ENCODE measurements at regions not wholly inside any gene's neighbourhood (a gene's known extent, or its start where the extent isn't known, plus 50 kb on each side); places are given as distances from the start of the nearest gene placed in this dataset.
"Not testable (repeated sequence)": the region's sequence is repeated elsewhere in the genome, so short reads cannot be mapped to it uniquely, and the experiment has no call there.

DNA sequence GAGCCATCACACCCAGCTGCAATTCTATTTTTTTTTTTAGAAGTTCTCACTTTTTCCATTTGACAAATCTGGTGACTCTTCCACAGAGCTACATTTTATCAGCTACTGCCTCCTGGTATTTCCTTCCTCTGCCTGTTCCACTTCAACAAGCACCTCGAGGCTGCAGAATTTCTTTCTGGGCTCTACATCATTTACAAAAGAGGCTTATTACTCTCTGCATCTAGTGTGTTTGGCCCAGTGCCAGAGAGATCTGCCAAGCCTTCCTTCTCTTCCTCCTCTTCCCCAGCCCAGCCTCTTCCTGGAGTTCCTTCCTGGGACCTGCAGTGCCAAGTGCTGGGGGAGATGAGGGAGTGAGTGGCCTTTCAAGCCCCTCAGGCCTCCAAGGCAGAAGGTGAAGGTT, 119.6 kb upstream of the ITGA6 start:
- Histone ChIP-seq H3K27me3 (no peaks in the 10 kb centered on the region), H3K27ac (replicated peaks in 1 of 4) (peak overlapping the region in 2 of 4 donors; percentile 16 to 17), H3K4me1 (peaks cover 0 to 18% (median 7%) of the 10 kb centered on the region in 4 donors), H3K36me3 (no peaks in the 10 kb centered on the region), H3K9me3 (no peaks in the 10 kb centered on the region), H3K4me3 (no peak overlapping the region)
- no peak for DNase-seq (ENCODE audit: extremely low spot score)
- 6% methylated on average over 1 of the region's 1 CpG for WGBS
- intact Hi-C loops (cut with DNase I), result no loop called here
- no peak for TF ChIP-seq POLR2A (IDR thresholded peaks at IDR 0.05; ENCODE audit: low read depth)
- peak in 1 of 2 donors; percentile 29 for TF ChIP-seq POLR2AphosphoS5 (IDR thresholded peaks at IDR 0.05)

DNA sequence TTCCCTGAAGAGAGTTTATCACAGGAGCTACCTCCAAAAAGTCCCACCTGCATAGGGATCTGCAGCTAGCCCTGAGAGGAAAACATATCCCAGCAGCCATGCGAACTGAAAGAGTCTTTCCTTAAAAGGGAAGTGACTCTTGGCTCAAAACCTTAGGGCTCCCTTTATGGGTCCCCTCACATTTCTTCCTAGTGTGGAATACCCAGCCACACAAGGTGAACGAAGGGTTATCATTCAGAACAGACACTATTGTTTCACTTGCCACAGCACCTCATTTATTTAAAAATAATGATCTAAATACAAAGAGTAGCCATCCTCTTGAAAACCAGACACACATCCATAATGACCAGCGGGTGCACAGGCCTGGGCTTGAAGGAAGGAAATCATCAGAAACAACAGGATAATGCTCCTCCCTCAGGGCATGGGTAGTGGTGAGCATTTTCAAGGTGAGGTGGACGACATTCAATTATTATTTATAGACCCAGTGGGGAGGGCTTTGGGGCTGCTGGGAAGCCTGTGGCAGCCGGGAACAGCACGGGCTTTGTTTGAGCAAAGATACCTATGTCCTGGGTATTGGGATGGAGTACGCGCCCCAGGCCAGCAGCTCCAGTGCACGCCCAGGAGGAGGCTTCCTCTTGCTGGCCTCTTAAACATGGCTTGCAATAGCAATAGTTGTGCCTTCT, 119.0 kb upstream of the ITGA6 start:
- H3K4me1 ChIP-seq, result peaks cover 0 to 18% (median 7%) of the 10 kb centered on the region in 4 donors
- 71% methylated on average over 9 of the region's 9 CpGs for WGBS
- H3K9me3 ChIP-seq, result no peaks in the 10 kb centered on the region
- no peak overlapping the region for H3K4me3 ChIP-seq
- peak; percentile 2 for TF ChIP-seq EP300 (IDR thresholded peaks at IDR 0.05)
- TF ChIP-seq, protein P1, sequence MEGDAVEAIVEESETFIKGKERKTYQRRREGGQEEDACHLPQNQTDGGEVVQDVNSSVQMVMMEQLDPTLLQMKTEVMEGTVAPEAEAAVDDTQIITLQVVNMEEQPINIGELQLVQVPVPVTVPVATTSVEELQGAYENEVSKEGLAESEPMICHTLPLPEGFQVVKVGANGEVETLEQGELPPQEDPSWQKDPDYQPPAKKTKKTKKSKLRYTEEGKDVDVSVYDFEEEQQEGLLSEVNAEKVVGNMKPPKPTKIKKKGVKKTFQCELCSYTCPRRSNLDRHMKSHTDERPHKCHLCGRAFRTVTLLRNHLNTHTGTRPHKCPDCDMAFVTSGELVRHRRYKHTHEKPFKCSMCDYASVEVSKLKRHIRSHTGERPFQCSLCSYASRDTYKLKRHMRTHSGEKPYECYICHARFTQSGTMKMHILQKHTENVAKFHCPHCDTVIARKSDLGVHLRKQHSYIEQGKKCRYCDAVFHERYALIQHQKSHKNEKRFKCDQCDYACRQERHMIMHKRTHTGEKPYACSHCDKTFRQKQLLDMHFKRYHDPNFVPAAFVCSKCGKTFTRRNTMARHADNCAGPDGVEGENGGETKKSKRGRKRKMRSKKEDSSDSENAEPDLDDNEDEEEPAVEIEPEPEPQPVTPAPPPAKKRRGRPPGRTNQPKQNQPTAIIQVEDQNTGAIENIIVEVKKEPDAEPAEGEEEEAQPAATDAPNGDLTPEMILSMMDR (IDR thresholded peaks at IDR 0.05), result no peak
- H3K27ac ChIP-seq (replicated peaks in 1 of 4), result peak overlapping the region in 2 of 4 donors; percentile 16 to 17
- no peak for DNase-seq (ENCODE audit: extremely low spot score)
- intact Hi-C loops (cut with DNase I), result no loop called here
- no peaks in the 10 kb centered on the region for H3K36me3 ChIP-seq
- no peaks in the 10 kb centered on the region for H3K27me3 ChIP-seq

DNA sequence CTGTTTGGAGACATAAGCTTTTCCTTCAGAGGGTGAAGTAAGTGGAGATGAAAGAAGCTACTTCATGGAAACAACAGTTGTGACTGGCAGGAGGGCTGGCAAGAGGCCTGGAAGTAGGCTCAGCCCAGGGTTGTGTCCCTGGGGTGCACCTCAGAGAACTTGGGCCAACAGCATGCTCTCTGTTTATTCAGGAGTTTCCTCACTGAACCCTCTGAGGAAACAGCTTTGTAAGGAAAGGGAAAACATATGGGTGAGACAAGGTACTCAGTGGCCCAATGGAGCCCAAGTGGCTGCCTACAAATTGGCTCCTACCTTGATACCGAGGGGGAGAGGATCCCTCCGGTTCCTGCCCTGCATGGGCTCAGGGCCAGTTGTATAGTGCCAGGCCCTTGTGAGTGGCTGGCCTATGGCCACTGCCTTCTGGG, 115.5 kb upstream of the ITGA6 start:
- DNase-seq (ENCODE audit: extremely low spot score), result no peak
- H3K4me1 ChIP-seq, result peaks cover 0 to 18% (median 7%) of the 10 kb centered on the region in 4 donors
- intact Hi-C loops (cut with DNase I), result no loop called here

DNA sequence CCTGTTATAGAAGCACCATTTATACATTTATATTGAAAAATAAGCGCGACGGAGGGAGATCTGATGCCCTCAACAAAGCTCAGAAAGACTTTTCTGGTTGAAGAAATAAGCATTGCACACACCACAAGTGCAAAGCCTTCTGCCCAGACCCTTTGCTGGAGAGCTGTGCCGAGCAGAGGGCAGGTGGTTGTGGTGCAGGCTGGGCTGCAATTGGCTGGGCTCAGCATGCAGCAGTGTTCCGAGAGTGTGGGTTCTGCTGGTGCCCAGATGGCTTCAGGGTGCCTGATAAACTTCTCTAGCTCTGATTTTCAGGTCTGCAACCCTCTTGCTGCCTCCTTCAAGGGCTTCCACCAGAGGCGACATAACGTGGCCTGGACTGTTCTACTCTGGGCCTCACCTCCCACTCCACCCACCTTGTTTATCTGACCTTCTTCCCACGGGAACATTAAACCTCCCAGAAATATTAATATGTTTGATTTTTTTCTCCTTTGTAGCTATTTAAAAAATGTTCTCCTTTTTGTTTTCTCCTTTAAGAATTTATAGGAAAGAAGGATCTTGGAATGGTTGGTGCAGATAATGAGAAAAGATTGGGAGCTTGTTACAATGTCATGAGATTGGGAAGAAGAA, 113.6 kb upstream of the ITGA6 start:
- intact Hi-C loops (cut with DNase I), result no loop called here
- TF ChIP-seq, protein P1 (IDR thresholded peaks at IDR 0.05), result no peak
- TF ChIP-seq POLR2A (IDR thresholded peaks at IDR 0.05; ENCODE audit: low read depth) (no peak), POLR2AphosphoS5 (IDR thresholded peaks at IDR 0.05) (no peak)
- H3K4me3 ChIP-seq, result no peak overlapping the region
- H3K36me3 ChIP-seq, result no peaks in the 10 kb centered on the region
- H3K9me3 ChIP-seq, result no peaks in the 10 kb centered on the region
- H3K27ac ChIP-seq (replicated peaks in 1 of 4), result no peak overlapping the region
- DNase-seq (ENCODE audit: extremely low spot score), result no peak
- H3K4me1 ChIP-seq, result peaks cover 0 to 18% (median 3%) of the 10 kb centered on the region in 4 donors
- WGBS, result 61% methylated on average over 7 of the region's 8 CpGs
- H3K27me3 ChIP-seq, result no peaks in the 10 kb centered on the region

More for the DNA sequence above, 115.5 kb upstream of the ITGA6 start:
- peak overlapping the region in 1 of 4 donors; percentile 33 for H3K27ac ChIP-seq (replicated peaks in 1 of 4)
- TF ChIP-seq, protein P1 (IDR thresholded peaks at IDR 0.05), result no peak
- TF ChIP-seq POLR2AphosphoS5 (IDR thresholded peaks at IDR 0.05), result peak; percentile 51 to 72
- no peaks in the 10 kb centered on the region for H3K36me3 ChIP-seq
- no peaks in the 10 kb centered on the region for H3K27me3 ChIP-seq
- no peaks in the 10 kb centered on the region for H3K9me3 ChIP-seq
- 80% methylated on average over 1 of the region's 2 CpGs for WGBS
- no peak overlapping the region for H3K4me3 ChIP-seq

DNA sequence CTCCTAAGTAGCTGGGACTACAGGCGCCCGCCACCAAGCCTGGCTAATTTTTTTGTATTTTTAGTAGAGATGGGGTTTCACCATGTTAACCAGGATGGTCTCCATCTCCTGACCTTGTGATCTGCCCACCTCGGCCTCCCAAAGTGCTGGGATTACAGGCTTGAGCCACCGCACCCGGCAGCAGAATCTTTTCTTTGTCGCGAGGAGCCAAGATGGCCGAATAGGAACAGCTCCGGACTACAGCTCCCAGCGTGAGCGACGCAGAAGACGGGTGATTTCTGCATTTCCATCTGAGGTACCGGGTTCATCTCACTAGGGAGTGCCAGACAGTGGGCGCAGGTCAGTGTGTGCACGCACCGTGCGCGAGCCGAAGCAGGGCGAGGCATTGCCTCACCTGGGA, 112.3 kb upstream of the ITGA6 start:
- H3K9me3 ChIP-seq; DNase-seq (ENCODE audit: extremely low spot score); H3K36me3 ChIP-seq; intact Hi-C loops (cut with DNase I); H3K4me3 ChIP-seq; H3K27me3 ChIP-seq; H3K27ac ChIP-seq (replicated peaks in 1 of 4): not testable (repeated sequence)
- WGBS, result 90% methylated on average over 3 of the region's 21 CpGs
- peaks cover 0 to 11% (median 2%) of the 10 kb centered on the region in 4 donors for H3K4me1 ChIP-seq
